Esophagus muscularis mucosa (tissue), 4 donors: ENCODE measurements at regions not wholly inside any gene's neighbourhood (a gene's known extent, or its start where the extent isn't known, plus 50 kb on each side); places are given as distances from the start of the nearest gene placed in this dataset.

ENCODE experiments used
- DNase-seq: peaks from one replicate; pipeline ENCODE4 v3.0.0-alpha.2; 2017; ENCODE audit errors: extremely low spot score
- H3K27ac ChIP-seq, 4 donors: fragments of 200-600 bp; sonication (generic); replicated peaks in 1 of 4; 1 replicate in 3 of 4; 2 replicates in 1 of 4; pipeline ENCODE4 v1.5.1; 2016 to 2019; ENCODE audit warnings: mild to moderate bottlenecking in 1 of 4
- H3K27me3 ChIP-seq, 4 donors: fragments of 200-600 bp; sonication (generic); one replicate each; pipeline versions ENCODE4 v1.5.1 to v1.6.0; 2016 to 2019
- H3K36me3 ChIP-seq, 4 donors: fragments of 200-600 bp; sonication (generic); one replicate each; pipeline ENCODE4 v1.5.1; 2016 to 2019
- H3K4me1 ChIP-seq, 4 donors: fragments of 200-600 bp; sonication (generic); one replicate each; pipeline ENCODE4 v1.5.1; 2016 to 2019
- H3K4me3 ChIP-seq, 4 donors: fragments of 200-600 bp; sonication (generic); 1 replicate in 2 of 4; 2 replicates in 2 of 4; pipeline ENCODE4 v1.5.1; 2016 to 2019; ENCODE audit warnings: mild to moderate bottlenecking in 4 of 4, moderate library complexity in 1 of 4
- H3K9me3 ChIP-seq, 4 donors: fragments of 200-600 bp; sonication (generic); 1 replicate in 3 of 4; 2 replicates in 1 of 4; pipeline ENCODE4 v1.5.1; 2016 to 2019
- EP300 ChIP-seq: sonication (generic); formaldehyde crosslinking; IDR thresholded peaks from one replicate; pipeline ENCODE4 v1.6.1; 2017; ENCODE audit warnings: antibody characterized with exemption
- POLR2A ChIP-seq: fragments of 450-650 bp; IDR thresholded peaks from one replicate; pipeline ENCODE4 v1.6.1; 2017; ENCODE audit warnings: antibody characterized with exemption, moderate library complexity, mild to moderate bottlenecking, low read depth
- POLR2AphosphoS5 ChIP-seq, 2 donors: sonication (generic); formaldehyde crosslinking; IDR thresholded peaks; one replicate each; pipeline ENCODE4 v1.6.1; 2017; ENCODE audit warnings: antibody characterized with exemption in 2 of 2
- WGBS: methylation state at CpG from one replicate; pipeline ENCODE4 v1.1.5; 2018; 5-methylcytosine and 5-hydroxymethylcytosine counted together
- intact Hi-C: fragments of 100-400 bp; cut with DNase I; formaldehyde crosslinking; loops from one replicate; pipeline ENCODE4 v1.15.1; 2023
- TF ChIP-seq, protein P1 (sequence below), 3 experiments: fragments of 200-600 bp in 2 of 3; fragments of 450-650 bp in 1 of 3; sonication (generic) in 2 of 3; IDR thresholded peaks; one replicate each; pipeline ENCODE4 v1.5.1; 2017 to 2019; ENCODE audit warnings: antibody characterized with exemption in 3 of 3, mild to moderate bottlenecking in 2 of 3, moderate library complexity in 1 of 3

- no peak overlapping the region for H3K4me3 ChIP-seq
- H3K27ac ChIP-seq: no peak overlapping the region
- 85% methylated on average over 9 of the region's 9 CpGs for WGBS
- peaks cover 0 to 10% (median 9%) of the 10 kb centered on the region in 4 donors for H3K4me1 ChIP-seq
- no peak for DNase-seq
- H3K27me3 ChIP-seq: no peaks in the 10 kb centered on the region
- intact Hi-C loops: no loop called here
- peaks cover 0 to 7% (median 7%) of the 10 kb centered on the region in 4 donors for H3K9me3 ChIP-seq
- no peaks in the 10 kb centered on the region for H3K36me3 ChIP-seq
- TF ChIP-seq EP300 (no peak), POLR2A (no peak), POLR2AphosphoS5 (IDR thresholded peaks at IDR 0.05) (no peak)
- TF ChIP-seq, protein P1, sequence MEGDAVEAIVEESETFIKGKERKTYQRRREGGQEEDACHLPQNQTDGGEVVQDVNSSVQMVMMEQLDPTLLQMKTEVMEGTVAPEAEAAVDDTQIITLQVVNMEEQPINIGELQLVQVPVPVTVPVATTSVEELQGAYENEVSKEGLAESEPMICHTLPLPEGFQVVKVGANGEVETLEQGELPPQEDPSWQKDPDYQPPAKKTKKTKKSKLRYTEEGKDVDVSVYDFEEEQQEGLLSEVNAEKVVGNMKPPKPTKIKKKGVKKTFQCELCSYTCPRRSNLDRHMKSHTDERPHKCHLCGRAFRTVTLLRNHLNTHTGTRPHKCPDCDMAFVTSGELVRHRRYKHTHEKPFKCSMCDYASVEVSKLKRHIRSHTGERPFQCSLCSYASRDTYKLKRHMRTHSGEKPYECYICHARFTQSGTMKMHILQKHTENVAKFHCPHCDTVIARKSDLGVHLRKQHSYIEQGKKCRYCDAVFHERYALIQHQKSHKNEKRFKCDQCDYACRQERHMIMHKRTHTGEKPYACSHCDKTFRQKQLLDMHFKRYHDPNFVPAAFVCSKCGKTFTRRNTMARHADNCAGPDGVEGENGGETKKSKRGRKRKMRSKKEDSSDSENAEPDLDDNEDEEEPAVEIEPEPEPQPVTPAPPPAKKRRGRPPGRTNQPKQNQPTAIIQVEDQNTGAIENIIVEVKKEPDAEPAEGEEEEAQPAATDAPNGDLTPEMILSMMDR (IDR thresholded peaks at IDR 0.05): no peak
Measured at GRCh38 chr6:1027795-1028569, 283.9 kb upstream of the FOXQ1 start.

DNA sequence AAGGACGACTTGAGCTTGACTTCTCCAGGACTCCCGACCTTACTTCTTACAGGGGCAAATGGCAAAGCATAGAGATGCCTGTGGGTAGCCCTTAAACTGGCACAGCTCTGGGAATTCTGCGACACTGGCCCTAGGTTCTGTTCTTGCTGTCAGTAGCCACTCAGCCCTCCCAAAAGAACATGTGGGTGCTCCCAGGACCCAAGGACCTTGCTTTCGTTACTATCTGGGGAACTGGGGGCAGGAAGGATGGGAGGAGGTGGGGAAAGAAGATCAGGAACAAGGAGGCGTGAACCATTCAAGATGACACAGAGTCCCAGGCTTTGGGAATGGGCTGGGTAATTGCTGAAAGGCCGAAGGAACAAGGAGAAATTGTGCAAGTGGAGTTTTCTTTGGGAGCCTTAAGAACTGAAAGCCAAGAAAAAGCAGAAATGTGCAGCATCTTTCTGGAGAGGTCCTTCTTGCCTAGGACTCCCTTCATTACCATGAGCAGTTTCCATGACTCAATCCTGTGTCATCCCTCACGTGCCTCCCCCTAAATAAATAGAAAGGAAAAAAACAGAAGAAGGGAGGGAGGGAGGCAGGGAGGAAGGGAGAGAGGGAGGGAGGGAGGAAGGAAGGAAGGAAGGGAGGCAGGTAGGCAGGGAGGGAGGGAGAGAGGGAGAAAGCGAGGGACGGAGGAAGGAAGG, 284.6 kb upstream of the FOXQ1 start:
- peaks cover 0 to 10% (median 9%) of the 10 kb centered on the region in 4 donors for H3K4me1 ChIP-seq
- peaks cover 0 to 7% (median 7%) of the 10 kb centered on the region in 4 donors for H3K9me3 ChIP-seq
- TF ChIP-seq POLR2AphosphoS5 (IDR thresholded peaks at IDR 0.05) (no peak), EP300 (no peak), POLR2A (no peak)
- TF ChIP-seq, protein P1 (IDR thresholded peaks at IDR 0.05): no peak
- intact Hi-C loops: no loop called here
- no peak for DNase-seq
- no peak overlapping the region for H3K4me3 ChIP-seq
- H3K36me3 ChIP-seq: no peaks in the 10 kb centered on the region
- H3K27me3 ChIP-seq: no peaks in the 10 kb centered on the region
- 63% methylated on average over 9 of the region's 9 CpGs for WGBS
- H3K27ac ChIP-seq: no peak overlapping the region

GRCh38 chr6:1025821-1026220, 286.1 kb upstream of the FOXQ1 start:
- no peaks in the 10 kb centered on the region for H3K9me3 ChIP-seq
- H3K27me3 ChIP-seq: no peaks in the 10 kb centered on the region
- no peak overlapping the region for H3K4me3 ChIP-seq
- H3K4me1 ChIP-seq: peaks cover 0 to 10% (median 9%) of the 10 kb centered on the region in 4 donors
- intact Hi-C loops: no loop called here
- H3K27ac ChIP-seq: no peak overlapping the region
- no peak for DNase-seq
- 95% methylated on average over 3 of the region's 3 CpGs for WGBS
- H3K36me3 ChIP-seq: no peaks in the 10 kb centered on the region
- TF ChIP-seq POLR2A (no peak), EP300 (no peak), POLR2AphosphoS5 (IDR thresholded peaks at IDR 0.05) (no peak)
- TF ChIP-seq, protein P1 (IDR thresholded peaks at IDR 0.05): no peak

DNA sequence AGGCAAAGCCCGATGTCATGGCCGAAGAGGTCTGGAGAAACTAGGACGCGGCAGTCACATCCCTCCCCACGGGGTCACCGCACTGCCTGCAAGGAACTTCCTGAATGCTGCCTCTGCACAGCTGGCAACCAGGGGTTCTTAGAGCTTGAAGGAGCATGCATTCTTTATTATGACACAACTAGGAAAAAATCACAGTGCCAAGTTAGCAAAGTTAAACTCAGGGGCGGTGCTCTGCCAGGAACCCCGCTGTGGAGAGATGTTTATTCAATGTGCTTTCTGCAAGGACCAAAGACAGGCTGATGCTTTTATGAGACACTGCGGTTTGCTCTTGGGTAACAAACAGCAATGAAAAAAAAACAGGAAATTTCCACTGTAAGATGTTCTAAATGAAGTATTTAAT, 287.3 kb upstream of the FOXQ1 start:
- intact Hi-C loops: no loop called here
- WGBS: 45% methylated on average over 9 of the region's 9 CpGs
- Histone ChIP-seq H3K9me3 (no peaks in the 10 kb centered on the region), H3K4me3 (no peak overlapping the region), H3K27me3 (no peaks in the 10 kb centered on the region), H3K4me1 (peaks cover 0 to 10% (median 9%) of the 10 kb centered on the region in 4 donors), H3K36me3 (no peaks in the 10 kb centered on the region), H3K27ac (no peak overlapping the region)
- DNase-seq: no peak
- TF ChIP-seq POLR2AphosphoS5 (IDR thresholded peaks at IDR 0.05): no peak
- TF ChIP-seq, protein P1 (IDR thresholded peaks at IDR 0.05): no peak
- TF ChIP-seq POLR2A: no peak
- no peak for TF ChIP-seq EP300
